ENCODE measurements at regions not wholly inside any gene's neighbourhood (a gene's known extent, or its start where the extent isn't known, plus 50 kb on each side); places are given as distances from the start of the nearest gene placed in this dataset.
"Not testable (repeated sequence)": the region's sequence is repeated elsewhere in the genome, so short reads cannot be mapped to it uniquely, and the experiment has no call there.

GRCh38 chr10:21385536-21385935 is 139.9 kb downstream of the SKIDA1 start:
- no peaks in the 10 kb centered on the region for H3K9me3 ChIP-seq (ENCODE audit: insufficient read depth, low read length, severe bottlenecking)
- no peak for TF ChIP-seq EZH2 (IDR thresholded peaks at IDR 0.05; ENCODE audit: borderline replicate concordance, low read depth, low read length, severe bottlenecking)
- no peak for TF ChIP-seq CTCF (IDR thresholded peaks at IDR 0.05; ENCODE audit: borderline replicate concordance, extremely low read depth, low read length, poor library complexity, severe bottlenecking)
- H3K4me1 ChIP-seq (ENCODE audit: insufficient read depth, low read length) = no peaks in the 10 kb centered on the region
- H3K79me2 ChIP-seq (ENCODE audit: insufficient read depth, low read length) = no peaks in the 10 kb centered on the region
- H2AFZ ChIP-seq (ENCODE audit: low read depth, low read length) = no peak overlapping the region
- no peaks in the 10 kb centered on the region for H4K20me1 ChIP-seq (ENCODE audit: insufficient read depth, low read length)
- H3K36me3 ChIP-seq (ENCODE audit: insufficient read depth, low read length) = no peaks in the 10 kb centered on the region
- no peak overlapping the region for H3K4me2 ChIP-seq (ENCODE audit: insufficient read depth, low read length)
- H3K27ac ChIP-seq (ENCODE audit: low read length) = no peak overlapping the region
- H3K27me3 ChIP-seq (ENCODE audit: insufficient read depth, low read length, poor library complexity) = no peaks in the 10 kb centered on the region
- H3K9ac ChIP-seq (ENCODE audit: low read depth, low read length) = no peak overlapping the region
- no peak for ATAC-seq (ENCODE audit: insufficient read depth, low read depth)
- no peak for DNase-seq
- H3K4me3 ChIP-seq (ENCODE audit: low read depth in 1 of 2, low read length in 2 of 2) = no peak overlapping the region

- Histone ChIP-seq H3K36me3 (ENCODE audit: insufficient read depth, low read length) (no peaks in the 10 kb centered on the region), H3K4me3 (ENCODE audit: low read depth in 1 of 2, low read length in 2 of 2) (no peak overlapping the region), H4K20me1 (ENCODE audit: insufficient read depth, low read length) (no peaks in the 10 kb centered on the region), H3K9me3 (ENCODE audit: insufficient read depth, low read length, severe bottlenecking) (no peaks in the 10 kb centered on the region), H3K79me2 (ENCODE audit: insufficient read depth, low read length) (no peaks in the 10 kb centered on the region), H3K27me3 (ENCODE audit: insufficient read depth, low read length, poor library complexity) (peaks cover 10% of the 10 kb centered on the region), H3K4me1 (ENCODE audit: insufficient read depth, low read length) (no peaks in the 10 kb centered on the region), H3K4me2 (ENCODE audit: insufficient read depth, low read length) (no peak overlapping the region), H3K9ac (ENCODE audit: low read depth, low read length) (no peak overlapping the region), H3K27ac (ENCODE audit: low read length) (no peak overlapping the region), H2AFZ (ENCODE audit: low read depth, low read length) (no peak overlapping the region)
- peak; percentile 6 for DNase-seq
- ATAC-seq (ENCODE audit: insufficient read depth, low read depth) = peak; percentile 55
- no peak for TF ChIP-seq CTCF (IDR thresholded peaks at IDR 0.05; ENCODE audit: borderline replicate concordance, extremely low read depth, low read length, poor library complexity, severe bottlenecking)
- TF ChIP-seq EZH2 (IDR thresholded peaks at IDR 0.05; ENCODE audit: borderline replicate concordance, low read depth, low read length, severe bottlenecking) = no peak
Observed at GRCh38 chr10:21379143-21379542, 146.3 kb downstream of the SKIDA1 start.

GRCh38 chr10:21375274-21375673 is 150.2 kb downstream of the SKIDA1 start:
- not testable (repeated sequence) for H2AFZ ChIP-seq (ENCODE audit: low read depth, low read length); H3K27ac ChIP-seq (ENCODE audit: low read length); ATAC-seq (ENCODE audit: insufficient read depth, low read depth)

GRCh38 chr10:21373881-21374280 is 151.6 kb downstream of the SKIDA1 start:
- not testable (repeated sequence) for H4K20me1 ChIP-seq (ENCODE audit: insufficient read depth, low read length); H3K9ac ChIP-seq (ENCODE audit: low read depth, low read length); H3K4me2 ChIP-seq (ENCODE audit: insufficient read depth, low read length); DNase-seq; H3K27me3 ChIP-seq (ENCODE audit: insufficient read depth, low read length, poor library complexity); H3K4me3 ChIP-seq (ENCODE audit: low read depth in 1 of 2, low read length in 2 of 2); H2AFZ ChIP-seq (ENCODE audit: low read depth, low read length); H3K27ac ChIP-seq (ENCODE audit: low read length); H3K36me3 ChIP-seq (ENCODE audit: insufficient read depth, low read length); H3K79me2 ChIP-seq (ENCODE audit: insufficient read depth, low read length); ATAC-seq (ENCODE audit: insufficient read depth, low read depth); H3K9me3 ChIP-seq (ENCODE audit: insufficient read depth, low read length, severe bottlenecking)
- H3K4me1 ChIP-seq (ENCODE audit: insufficient read depth, low read length) = peaks cover 14% of the 10 kb centered on the region

More at GRCh38 chr10:21375274-21375673, 150.2 kb downstream of the SKIDA1 start:
- not testable (repeated sequence) for DNase-seq; H3K4me3 ChIP-seq (ENCODE audit: low read depth in 1 of 2, low read length in 2 of 2); H3K9me3 ChIP-seq (ENCODE audit: insufficient read depth, low read length, severe bottlenecking); H4K20me1 ChIP-seq (ENCODE audit: insufficient read depth, low read length); H3K27me3 ChIP-seq (ENCODE audit: insufficient read depth, low read length, poor library complexity); H3K79me2 ChIP-seq (ENCODE audit: insufficient read depth, low read length); H3K4me2 ChIP-seq (ENCODE audit: insufficient read depth, low read length); H3K9ac ChIP-seq (ENCODE audit: low read depth, low read length); H3K36me3 ChIP-seq (ENCODE audit: insufficient read depth, low read length)
- peaks cover 14% of the 10 kb centered on the region for H3K4me1 ChIP-seq (ENCODE audit: insufficient read depth, low read length)

Measured in DND-41 (cell line).